HUES6 (cell line): ENCODE measurements at regions not wholly inside any gene's neighbourhood (a gene's known extent, or its start where the extent isn't known, plus 50 kb on each side); places are given as distances from the start of the nearest gene placed in this dataset.

Experiments
- H3K27ac ChIP-seq: 2 replicates; pipeline ENCODE4 v1.7.0; 2013; ENCODE audit warnings: low read depth, mild to moderate bottlenecking, low read length, inconsistent platforms
- H3K27me3 ChIP-seq: 2 replicates; pipeline ENCODE4 v1.6.1; 2013; ENCODE audit warnings: low read length; ENCODE audit not compliant: control insufficient read depth, insufficient read depth
- H3K36me3 ChIP-seq: 2 replicates; pipeline ENCODE4 v1.6.1; 2013; ENCODE audit warnings: low read length; ENCODE audit not compliant: control insufficient read depth, insufficient read depth
- H3K4me1 ChIP-seq: 2 replicates; pipeline ENCODE4 v1.6.1; 2013; ENCODE audit warnings: low read length; ENCODE audit not compliant: control insufficient read depth, insufficient read depth
- H3K4me3 ChIP-seq: 2 replicates; pipeline ENCODE4 v1.5.1; 2013; ENCODE audit warnings: low read depth, low read length
- H3K9ac ChIP-seq: one replicate; pipeline ENCODE4 v1.6.1; 2013; ENCODE audit warnings: mild to moderate bottlenecking, low read length
- H3K9me3 ChIP-seq: 2 replicates; pipeline ENCODE4 v1.6.1; 2013; ENCODE audit warnings: low read depth, low read length; ENCODE audit not compliant: control insufficient read depth, insufficient read depth

DNA sequence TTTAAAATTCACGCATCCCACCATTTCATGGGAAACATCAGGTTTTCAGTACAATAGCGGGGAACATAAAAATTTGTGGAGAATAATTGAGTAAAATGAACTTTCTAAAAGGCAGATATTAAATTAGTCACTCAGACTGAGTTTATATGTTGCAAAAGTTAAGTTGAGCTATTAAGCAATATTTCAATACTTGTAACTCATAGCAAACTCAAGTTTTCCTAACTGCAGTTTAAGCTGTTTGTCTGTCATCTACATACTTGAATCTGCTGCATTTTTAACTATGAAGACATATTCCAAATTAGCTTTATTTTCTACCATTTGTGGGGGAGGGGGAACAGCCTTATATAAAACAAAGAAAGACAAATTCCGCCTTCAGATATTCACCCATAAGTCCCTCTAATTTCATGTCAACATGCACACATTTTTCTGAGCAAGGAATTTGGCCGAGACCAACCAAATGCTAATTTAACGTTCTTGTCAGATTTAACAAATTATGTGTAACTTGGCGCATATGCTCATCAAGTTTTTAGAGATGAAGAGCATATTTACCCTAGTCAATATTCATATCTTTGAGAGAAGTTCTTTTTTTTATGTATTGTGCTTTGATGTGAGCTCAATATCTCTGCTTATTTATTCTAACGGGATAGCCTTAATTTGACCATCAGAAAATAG is 462.9 kb downstream of the TXNL1 start:
- peaks cover 6% of the 10 kb centered on the region; the same call in 1 of the 2 replicates for H3K4me1 ChIP-seq
- no peaks in the 10 kb centered on the region for H3K36me3 ChIP-seq
- H3K27ac ChIP-seq: no peak overlapping the region
- H3K27me3 ChIP-seq: no peaks in the 10 kb centered on the region
- no peak overlapping the region for H3K4me3 ChIP-seq
- no peaks in the 10 kb centered on the region for H3K9me3 ChIP-seq
- no peak overlapping the region for H3K9ac ChIP-seq

DNA sequence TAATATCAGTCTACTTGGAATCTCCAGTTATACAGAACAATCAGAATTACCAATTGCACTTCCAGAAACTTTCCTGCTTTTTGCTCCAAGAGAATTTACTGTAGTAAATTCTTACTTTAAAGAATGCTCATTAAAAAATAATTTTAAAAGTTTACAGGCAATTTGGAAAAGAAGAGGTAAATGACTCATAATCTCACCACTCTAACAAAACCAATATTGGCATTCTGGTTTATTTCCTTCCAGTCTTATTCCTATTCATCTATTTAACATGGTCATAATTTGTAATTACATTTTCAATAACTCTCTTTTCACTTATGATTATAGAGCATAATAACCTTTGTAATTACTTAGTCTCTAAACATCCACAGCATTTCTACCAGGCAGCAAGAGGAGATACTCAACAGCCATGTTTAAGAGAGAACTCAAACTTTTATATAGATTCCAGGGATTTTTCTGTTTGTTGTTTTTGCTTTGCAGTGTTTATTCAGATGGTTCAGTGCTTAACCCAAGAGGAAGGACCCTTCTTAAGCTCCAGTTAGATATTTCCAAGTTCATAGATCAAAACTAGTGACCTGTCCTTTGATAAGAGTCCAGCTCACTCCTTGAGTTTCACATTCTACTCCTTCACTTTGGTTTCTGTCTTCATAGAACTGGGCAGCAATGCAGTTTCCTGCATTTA is 464.7 kb downstream of the TXNL1 start:
- Histone ChIP-seq H3K27me3 (no peaks in the 10 kb centered on the region), H3K27ac (no peak overlapping the region), H3K4me1 (peaks cover 9% of the 10 kb centered on the region; the same call in 1 of the 2 replicates), H3K36me3 (no peaks in the 10 kb centered on the region), H3K4me3 (no peak overlapping the region), H3K9ac (no peak overlapping the region), H3K9me3 (no peaks in the 10 kb centered on the region)

DNA sequence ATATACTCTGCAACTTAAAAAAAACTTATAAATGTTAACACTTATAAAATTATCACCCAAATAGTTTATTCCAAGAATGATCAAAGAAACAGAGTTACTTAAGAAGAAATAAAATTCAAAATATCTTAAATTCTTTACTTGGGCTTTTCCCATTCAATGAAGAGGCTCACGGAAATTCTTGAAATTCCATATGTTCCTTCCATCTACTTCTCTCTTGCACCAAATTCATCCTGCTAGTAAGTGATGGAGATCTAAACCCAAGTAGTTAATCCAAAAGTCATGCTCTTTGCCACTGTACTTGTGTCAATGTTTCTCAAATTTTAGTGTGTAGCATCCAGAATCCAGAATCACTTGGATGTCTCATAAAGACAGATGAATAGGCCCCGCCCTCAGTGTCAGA is 465.9 kb downstream of the TXNL1 start:
- Histone ChIP-seq H3K4me1 (peaks cover 19% of the 10 kb centered on the region), H3K27me3 (no peaks in the 10 kb centered on the region), H3K27ac (no peak overlapping the region), H3K9ac (no peak overlapping the region), H3K4me3 (no peak overlapping the region), H3K36me3 (no peaks in the 10 kb centered on the region), H3K9me3 (no peaks in the 10 kb centered on the region)

DNA sequence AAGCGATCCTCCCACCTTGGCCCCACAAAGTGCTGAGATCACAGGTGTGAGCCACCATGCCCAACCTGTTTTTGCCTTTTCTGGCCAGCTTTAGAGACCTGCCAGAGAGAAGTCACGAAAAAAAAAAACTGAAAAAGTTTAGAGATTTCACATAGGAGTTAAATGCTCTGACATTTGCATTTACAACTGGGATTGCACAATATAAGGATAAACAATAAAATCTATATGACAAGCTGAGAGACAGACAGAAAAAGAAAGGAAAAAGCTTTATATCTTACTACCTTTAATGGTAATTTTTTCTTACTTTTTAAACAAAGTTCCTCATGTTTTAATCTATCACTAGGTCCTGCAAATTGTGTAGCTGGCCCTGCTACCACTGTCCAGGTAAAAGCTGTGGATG is 466.5 kb downstream of the TXNL1 start:
- Histone ChIP-seq H3K4me3 (no peak overlapping the region), H3K9ac (no peak overlapping the region), H3K9me3 (no peaks in the 10 kb centered on the region), H3K27me3 (no peaks in the 10 kb centered on the region), H3K27ac (no peak overlapping the region; the same call in 1 of the 2 replicates), H3K36me3 (no peaks in the 10 kb centered on the region), H3K4me1 (peaks cover 19% of the 10 kb centered on the region)

DNA sequence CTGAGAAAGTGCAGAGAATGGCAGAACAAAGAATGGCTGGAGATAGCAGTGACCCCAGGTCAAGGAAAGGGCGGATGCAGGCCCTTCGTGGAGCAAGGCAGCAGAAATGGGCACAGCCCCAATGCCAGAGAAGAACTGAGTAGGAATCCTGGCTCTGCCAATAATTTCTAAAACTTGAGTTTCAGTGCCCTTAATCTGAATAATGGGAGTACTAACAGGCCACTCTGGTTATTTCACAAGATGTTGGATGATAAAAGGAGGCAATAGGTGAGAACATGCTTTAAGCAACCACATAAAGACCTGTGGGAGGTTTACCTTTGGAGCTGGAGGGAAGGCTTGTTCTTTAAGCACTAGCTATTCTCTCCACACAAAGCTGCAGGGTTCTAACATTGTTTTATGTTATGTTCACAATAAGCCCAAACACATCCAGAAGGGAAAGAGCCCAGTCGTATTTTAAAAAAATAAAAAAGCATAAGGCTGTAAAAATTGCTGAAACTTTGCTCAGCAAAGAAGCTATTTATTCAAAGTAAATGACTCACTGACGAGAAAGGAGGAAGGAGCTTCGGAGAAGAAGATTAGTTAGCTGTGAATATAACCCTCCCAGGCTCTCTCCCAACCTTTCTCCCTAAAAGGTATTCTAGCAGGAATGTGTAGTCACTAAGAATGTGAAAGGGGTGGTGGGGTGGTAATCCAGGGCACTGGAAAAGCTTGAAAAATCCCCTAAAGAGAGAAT is 470.2 kb downstream of the TXNL1 start:
- no peaks in the 10 kb centered on the region for H3K27me3 ChIP-seq
- H3K4me1 ChIP-seq: peaks cover 19% of the 10 kb centered on the region
- no peak overlapping the region for H3K27ac ChIP-seq
- no peak overlapping the region for H3K9ac ChIP-seq
- no peaks in the 10 kb centered on the region for H3K9me3 ChIP-seq
- no peak overlapping the region for H3K4me3 ChIP-seq
- no peaks in the 10 kb centered on the region for H3K36me3 ChIP-seq

DNA sequence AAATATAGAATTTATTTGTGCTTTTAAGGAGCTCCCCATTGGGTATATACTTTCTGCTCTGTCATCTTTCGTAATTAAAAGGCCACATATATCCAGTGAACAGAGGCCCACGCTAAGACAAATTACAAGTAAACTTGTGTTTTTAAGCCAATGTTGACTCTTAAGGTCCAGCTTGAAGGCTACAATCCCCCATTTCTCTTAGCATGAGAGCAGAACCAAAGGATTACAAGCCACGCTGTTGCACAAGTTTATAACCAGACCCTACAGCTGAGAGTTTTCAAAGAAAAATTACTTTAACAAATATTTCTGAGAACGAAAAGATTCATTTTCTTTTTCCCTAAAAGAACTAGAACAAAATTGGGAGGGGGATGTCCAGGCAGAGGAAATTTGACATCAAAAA is 471.0 kb downstream of the TXNL1 start:
- Histone ChIP-seq H3K27ac (no peak overlapping the region), H3K4me3 (no peak overlapping the region), H3K9ac (no peak overlapping the region)

DNA sequence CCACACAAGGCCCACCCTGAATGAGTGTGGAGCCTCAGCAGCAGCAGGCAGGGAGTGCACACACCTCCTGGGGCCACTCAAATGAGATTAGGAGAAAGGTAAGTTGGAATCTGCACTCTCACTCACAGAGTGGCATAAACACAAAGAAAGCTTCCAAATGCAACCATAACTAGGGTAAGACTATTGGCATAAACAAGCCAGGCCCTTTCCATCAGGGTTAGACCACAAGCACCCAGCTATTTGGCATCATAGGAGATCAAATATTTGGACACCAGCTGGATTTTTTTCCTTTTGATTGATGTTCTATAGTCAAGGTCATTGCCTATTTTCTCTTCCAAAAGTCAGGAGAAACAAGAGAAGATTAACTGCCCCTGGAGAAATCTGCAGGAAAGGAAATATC is 471.5 kb downstream of the TXNL1 start:
- Histone ChIP-seq H3K9me3 (no peaks in the 10 kb centered on the region), H3K36me3 (no peaks in the 10 kb centered on the region), H3K27me3 (no peaks in the 10 kb centered on the region), H3K4me1 (peaks cover 13% of the 10 kb centered on the region), H3K9ac (no peak overlapping the region), H3K27ac (no peak overlapping the region), H3K4me3 (no peak overlapping the region)

More for the DNA sequence above, 471.0 kb downstream of the TXNL1 start:
- Histone ChIP-seq H3K4me1 (peaks cover 13% of the 10 kb centered on the region), H3K9me3 (no peaks in the 10 kb centered on the region), H3K27me3 (no peaks in the 10 kb centered on the region), H3K36me3 (no peaks in the 10 kb centered on the region)

DNA sequence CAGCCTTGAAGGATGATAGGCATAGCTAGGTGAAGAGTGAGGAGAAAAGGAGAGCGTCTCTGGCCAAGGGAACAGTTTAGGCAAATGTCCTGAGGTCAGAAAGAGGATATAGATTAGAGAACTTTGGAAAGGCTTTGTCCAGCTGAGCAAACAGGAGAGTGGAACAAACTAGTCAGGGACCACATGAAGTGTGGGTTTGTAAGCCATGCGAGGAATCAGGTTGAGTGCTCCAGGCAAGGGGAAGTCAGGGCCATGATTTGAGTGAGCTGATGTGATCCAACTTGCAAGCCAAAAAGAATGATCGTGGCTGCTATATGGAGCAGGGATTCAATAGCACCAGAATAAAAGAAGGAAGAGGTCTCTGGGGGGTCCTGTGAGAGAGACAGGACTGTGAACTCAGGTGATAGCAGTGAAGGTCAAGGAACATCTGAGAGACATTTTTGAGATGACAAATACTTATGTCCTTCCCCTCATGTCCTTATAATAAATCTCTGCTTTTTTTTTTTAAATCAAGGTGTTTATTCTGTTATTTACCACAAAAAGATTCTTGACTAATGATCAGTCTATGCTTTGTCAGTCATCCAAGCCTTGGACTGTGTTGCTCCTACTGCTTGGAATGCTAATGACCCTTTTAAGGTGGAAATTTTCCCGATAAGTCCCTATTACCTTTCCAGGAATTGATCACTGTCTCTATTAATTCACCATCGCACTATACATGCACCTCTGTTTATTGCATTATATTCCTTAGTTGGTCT is 472.6 kb downstream of the TXNL1 start:
- H3K27me3 ChIP-seq: no peaks in the 10 kb centered on the region
- H3K27ac ChIP-seq: no peak overlapping the region

DNA sequence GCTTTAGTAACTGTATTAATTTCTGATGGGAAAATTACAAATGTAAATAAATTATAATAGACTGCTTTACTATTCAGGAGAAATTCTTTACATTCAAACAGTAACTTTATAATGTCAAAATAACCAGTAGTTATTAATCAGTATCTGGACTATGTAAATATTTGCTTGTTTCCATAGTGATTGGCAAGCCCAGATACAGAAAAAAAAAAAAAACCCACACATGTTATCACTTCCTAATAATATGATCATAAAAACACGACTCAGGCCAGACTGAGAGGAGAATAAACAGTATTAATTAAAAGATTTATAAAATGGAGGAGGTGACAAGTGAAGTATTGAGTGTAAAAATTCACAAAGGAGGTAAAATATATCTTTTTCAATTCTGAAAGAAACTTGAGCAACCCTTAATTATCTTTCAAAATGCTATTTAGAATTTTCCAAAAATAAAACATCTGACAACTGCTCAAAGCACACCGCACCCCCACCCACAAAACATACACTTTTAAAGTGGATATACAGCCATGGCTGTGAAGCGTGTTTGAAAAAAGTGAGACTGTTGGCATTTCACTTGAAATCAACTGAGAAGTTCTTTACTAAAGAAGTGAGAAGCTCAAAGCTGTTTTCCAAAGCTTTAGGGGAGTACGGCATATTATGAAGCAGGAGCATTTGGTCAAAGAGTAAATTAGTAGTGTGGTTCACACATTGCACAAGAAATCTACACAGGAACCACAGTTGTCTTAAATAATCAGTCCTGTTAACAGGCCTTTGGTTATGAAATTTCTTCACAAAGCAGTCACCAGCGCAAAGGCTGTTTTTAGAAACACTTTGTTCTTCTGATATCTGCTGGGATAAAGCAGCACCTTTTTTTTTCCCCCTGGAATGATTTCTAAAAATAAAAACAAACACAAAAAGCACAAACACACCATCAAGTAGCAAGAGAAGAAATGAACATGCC is 475.8 kb downstream of the TXNL1 start:
- Histone ChIP-seq H3K36me3 (no peaks in the 10 kb centered on the region), H3K27ac (no peak overlapping the region), H3K27me3 (no peaks in the 10 kb centered on the region), H3K9ac (no peak overlapping the region), H3K4me1 (no peaks in the 10 kb centered on the region), H3K9me3 (no peaks in the 10 kb centered on the region), H3K4me3 (no peak overlapping the region)

More for the DNA sequence above, 472.6 kb downstream of the TXNL1 start:
- Histone ChIP-seq H3K36me3 (no peaks in the 10 kb centered on the region), H3K9ac (no peak overlapping the region), H3K4me1 (peaks cover 13% of the 10 kb centered on the region), H3K4me3 (no peak overlapping the region), H3K9me3 (no peaks in the 10 kb centered on the region)
